Activated CD4-positive, alpha-beta memory T cell treated with anti-CD3 and anti-CD28 coated beads, Interleukin-2, amount 10 ng/mL, durations not matched to agents 7 days and 5 days (primary cell): ENCODE measurements at regions not wholly inside any gene's neighbourhood (a gene's known extent, or its start where the extent isn't known, plus 50 kb on each side); places are given as distances from the start of the nearest gene placed in this dataset.
"Not testable (repeated sequence)": the region's sequence is repeated elsewhere in the genome, so short reads cannot be mapped to it uniquely, and the experiment has no call there.

Experiments
- CTCF ChIA-PET: fragments of 350-600 bp; sonication (Branson Sonifier 250); formaldehyde crosslinking; loops from one replicate; lab custom pipeline; 2021; ENCODE audit warnings: antibody characterized with exemption, inconsistent platforms; lab: Charles Lee
- POLR2A ChIA-PET: fragments of 350-600 bp; sonication (Branson Sonifier 250); formaldehyde crosslinking; loops from one replicate; lab custom pipeline; 2021; ENCODE audit warnings: antibody characterized with exemption; lab: Charles Lee
- DNase-seq: peaks from one replicate; pipeline ENCODE4 v3.0.0-alpha.2; 2020
- H3K27ac Mint-ChIP-seq: one replicate; pipeline ENCODE4 v1.8.0; 2021; ENCODE audit warnings: mild to moderate bottlenecking, mixed read lengths
- H3K27me3 Mint-ChIP-seq: one replicate; pipeline ENCODE4 v1.8.0; 2021; ENCODE audit warnings: mixed read lengths
- H3K36me3 Mint-ChIP-seq: one replicate; pipeline ENCODE4 v1.8.0; 2021; ENCODE audit warnings: low read depth, mixed read lengths
- H3K4me1 Mint-ChIP-seq: one replicate; pipeline ENCODE4 v1.8.0; 2021; ENCODE audit warnings: mixed read lengths
- H3K4me3 Mint-ChIP-seq: one replicate; pipeline ENCODE4 v1.8.0; 2021; ENCODE audit warnings: mild to moderate bottlenecking, mixed read lengths
- H3K9me3 Mint-ChIP-seq: one replicate; pipeline ENCODE4 v1.8.0; 2021; ENCODE audit warnings: mixed read lengths

DNA sequence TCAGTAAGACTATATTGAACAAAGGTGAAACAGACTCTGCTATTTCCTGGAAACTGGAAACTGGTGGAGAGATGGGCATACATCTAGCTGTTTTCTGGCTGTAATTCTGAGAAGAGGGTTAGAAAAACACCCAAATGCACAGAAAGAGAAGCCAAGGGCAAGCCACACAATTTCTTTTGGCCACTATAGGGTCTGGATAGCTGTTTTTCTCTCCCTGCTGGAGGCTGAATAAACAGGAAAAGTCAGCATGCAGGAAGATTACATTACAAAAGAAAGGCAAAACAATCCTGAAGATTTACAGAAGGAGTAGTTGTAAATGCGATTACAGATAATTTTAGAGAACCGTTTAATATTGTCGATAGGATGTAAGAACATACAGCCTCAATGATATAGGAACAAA is 186.2 kb upstream of the REG3G start:
- H3K4me1 Mint-ChIP-seq, result no peaks in the 10 kb centered on the region
- ChIA-PET POLR2A (no interaction called here), CTCF (no interaction called here)
- peaks cover 15% of the 10 kb centered on the region for H3K9me3 Mint-ChIP-seq
- H3K27ac Mint-ChIP-seq, result no peak overlapping the region
- no peaks in the 10 kb centered on the region for H3K36me3 Mint-ChIP-seq
- H3K4me3 Mint-ChIP-seq, result no peak overlapping the region
- no peaks in the 10 kb centered on the region for H3K27me3 Mint-ChIP-seq
- no peak for DNase-seq

DNA sequence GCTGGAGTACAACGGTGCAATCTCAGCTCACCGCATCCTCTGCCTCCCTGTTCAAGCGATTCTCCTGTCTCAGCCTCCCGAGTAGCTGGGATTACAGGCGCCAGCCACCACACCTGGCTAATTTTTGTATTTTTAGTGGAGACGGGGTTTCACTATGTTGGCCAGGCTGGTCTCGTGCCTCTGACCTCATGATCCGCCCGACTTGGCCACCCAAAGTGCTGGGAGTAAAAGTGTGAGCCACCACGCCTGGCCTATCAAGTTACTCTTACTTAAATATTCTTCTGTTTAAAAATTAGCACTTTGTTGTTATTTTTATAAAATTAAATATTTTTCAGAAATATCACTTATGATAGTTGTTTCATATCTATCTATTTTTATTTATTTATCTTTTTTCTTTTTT is 185.2 kb upstream of the REG3G start:
- H3K27me3 Mint-ChIP-seq, result not testable (repeated sequence)

GRCh38 chr2:78845664-78846185 is 179.8 kb upstream of the REG3G start:
- no peaks in the 10 kb centered on the region for H3K36me3 Mint-ChIP-seq
- H3K4me1 Mint-ChIP-seq, result no peaks in the 10 kb centered on the region
- POLR2A ChIA-PET, result no interaction called here
- H3K4me3 Mint-ChIP-seq, result no peak overlapping the region
- no peak for DNase-seq
- peaks cover 8% of the 10 kb centered on the region for H3K9me3 Mint-ChIP-seq
- CTCF ChIA-PET, result no interaction called here
- no peaks in the 10 kb centered on the region for H3K27me3 Mint-ChIP-seq
- H3K27ac Mint-ChIP-seq, result no peak overlapping the region

More for the DNA sequence above, 185.2 kb upstream of the REG3G start:
- H3K4me1 Mint-ChIP-seq, DNase-seq, POLR2A ChIA-PET, H3K27ac Mint-ChIP-seq, H3K36me3 Mint-ChIP-seq, CTCF ChIA-PET, H3K4me3 Mint-ChIP-seq: not testable (repeated sequence)
- peaks cover 15% of the 10 kb centered on the region for H3K9me3 Mint-ChIP-seq

DNA sequence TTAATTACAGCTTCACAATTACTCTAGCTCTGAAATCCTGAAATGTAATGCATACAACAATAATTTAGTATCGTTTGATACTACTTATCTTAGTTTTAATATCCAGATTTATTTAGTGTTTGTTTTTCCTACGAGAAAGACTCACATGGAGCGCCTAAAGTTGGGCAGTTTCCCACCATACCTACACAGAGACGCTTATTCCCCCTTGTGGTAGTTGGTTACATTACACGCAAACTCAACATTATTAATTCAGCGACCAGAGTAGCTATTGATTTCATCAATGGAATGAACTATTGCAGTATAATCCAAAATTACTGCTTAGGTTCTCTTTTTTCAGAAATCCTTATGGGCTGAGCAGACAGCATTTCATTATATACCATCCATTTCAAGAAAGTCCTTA is 164.0 kb upstream of the REG3G start:
- Mint-ChIP-seq H3K27ac (no peak overlapping the region), H3K4me3 (no peak overlapping the region), H3K36me3 (no peaks in the 10 kb centered on the region), H3K9me3 (peaks cover 9% of the 10 kb centered on the region), H3K4me1 (no peaks in the 10 kb centered on the region), H3K27me3 (no peaks in the 10 kb centered on the region)
- no peak for DNase-seq
- CTCF ChIA-PET, result no interaction called here
- POLR2A ChIA-PET, result no interaction called here

GRCh38 chr2:78864205-78864604 is 161.3 kb upstream of the REG3G start:
- CTCF ChIA-PET, result no interaction called here
- H3K4me1 Mint-ChIP-seq, result no peaks in the 10 kb centered on the region
- no peak for DNase-seq
- H3K36me3 Mint-ChIP-seq, result no peaks in the 10 kb centered on the region
- no peak overlapping the region for H3K4me3 Mint-ChIP-seq
- H3K27ac Mint-ChIP-seq, result no peak overlapping the region
- peaks cover 9% of the 10 kb centered on the region for H3K9me3 Mint-ChIP-seq
- H3K27me3 Mint-ChIP-seq, result no peaks in the 10 kb centered on the region
- POLR2A ChIA-PET, result no interaction called here

DNA sequence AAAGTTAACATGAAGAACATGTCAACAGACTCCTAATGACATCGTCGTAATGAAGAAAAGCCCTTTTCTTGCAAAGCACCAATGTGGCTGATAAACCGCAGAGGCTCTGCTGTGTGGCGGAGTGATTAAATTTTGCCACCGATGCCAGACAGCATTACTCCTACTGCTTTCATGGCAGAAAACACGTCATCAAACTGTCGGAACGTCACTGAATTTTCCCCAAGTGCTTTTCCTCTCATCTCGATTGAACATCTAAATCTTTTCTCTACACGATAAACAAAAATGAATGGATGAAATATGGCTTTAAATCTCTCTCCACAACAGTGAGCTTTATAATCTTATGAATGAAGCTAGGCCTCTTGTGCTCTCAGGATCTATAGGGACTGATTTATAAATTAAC is 159.8 kb upstream of the REG3G start:
- Mint-ChIP-seq H3K4me1 (no peaks in the 10 kb centered on the region), H3K36me3 (no peaks in the 10 kb centered on the region), H3K27me3 (no peaks in the 10 kb centered on the region), H3K4me3 (no peak overlapping the region), H3K9me3 (peaks cover 9% of the 10 kb centered on the region), H3K27ac (no peak overlapping the region)
- no peak for DNase-seq
- CTCF ChIA-PET, result no interaction called here
- POLR2A ChIA-PET, result no interaction called here

- no peak for DNase-seq
- CTCF ChIA-PET, result no interaction called here
- Mint-ChIP-seq H3K27ac (no peak overlapping the region), H3K4me3 (no peak overlapping the region), H3K27me3 (no peaks in the 10 kb centered on the region), H3K36me3 (no peaks in the 10 kb centered on the region), H3K4me1 (no peaks in the 10 kb centered on the region), H3K9me3 (no peaks in the 10 kb centered on the region)
- POLR2A ChIA-PET, result no interaction called here
Measured at GRCh38 chr2:78870343-78870967, 155.0 kb upstream of the REG3G start.

GRCh38 chr2:78873526-78873925 is 152.0 kb upstream of the REG3G start:
- POLR2A ChIA-PET, result no interaction called here
- no peak overlapping the region for H3K4me3 Mint-ChIP-seq
- DNase-seq, result no peak
- H3K36me3 Mint-ChIP-seq, result no peaks in the 10 kb centered on the region
- H3K4me1 Mint-ChIP-seq, result no peaks in the 10 kb centered on the region
- no peak overlapping the region for H3K27ac Mint-ChIP-seq
- H3K27me3 Mint-ChIP-seq, result no peaks in the 10 kb centered on the region
- H3K9me3 Mint-ChIP-seq, result peaks cover 3% of the 10 kb centered on the region
- CTCF ChIA-PET, result no interaction called here

DNA sequence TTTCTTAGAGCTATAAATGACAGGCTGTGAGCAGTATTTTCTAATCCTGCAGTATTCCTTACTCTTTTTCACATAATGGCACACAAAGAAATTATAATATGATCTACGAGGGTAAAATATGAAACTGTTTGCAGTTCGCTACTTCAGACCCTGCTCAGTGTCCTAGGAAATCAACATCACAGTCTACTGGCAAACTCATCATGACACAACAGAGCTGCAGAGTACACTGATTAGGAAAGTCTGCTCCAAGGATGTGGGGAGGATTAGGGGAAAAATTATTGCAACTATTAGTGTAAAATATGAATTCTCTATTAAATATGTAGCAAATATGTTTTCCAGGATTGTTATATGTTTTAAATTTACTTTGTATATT is 149.2 kb upstream of the REG3G start:
- H3K36me3 Mint-ChIP-seq, result no peaks in the 10 kb centered on the region
- no peak overlapping the region for H3K27ac Mint-ChIP-seq
- H3K4me1 Mint-ChIP-seq, result no peaks in the 10 kb centered on the region
- peaks cover 3% of the 10 kb centered on the region for H3K9me3 Mint-ChIP-seq
- POLR2A ChIA-PET, result no interaction called here
- CTCF ChIA-PET, result no interaction called here
- H3K27me3 Mint-ChIP-seq, result no peaks in the 10 kb centered on the region
- no peak for DNase-seq
- no peak overlapping the region for H3K4me3 Mint-ChIP-seq

DNA sequence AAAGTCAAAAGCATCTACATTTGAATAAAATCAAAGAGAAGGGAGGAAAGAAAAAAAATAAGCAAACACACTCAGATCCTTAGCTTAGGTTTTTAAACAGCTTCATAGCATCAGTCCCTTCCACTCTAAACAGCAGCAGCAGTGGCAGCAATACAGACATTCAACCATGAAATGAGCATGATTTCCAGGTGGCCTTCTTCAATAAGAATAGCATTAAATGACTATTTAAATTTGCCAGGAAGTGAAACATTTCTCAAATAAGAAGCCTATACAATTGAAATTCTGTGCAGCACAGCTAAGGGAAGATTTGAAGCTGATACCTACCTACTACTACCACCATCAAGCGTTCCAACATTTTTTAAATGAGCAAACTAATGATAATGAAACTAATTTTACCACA is 138.1 kb upstream of the REG3G start:
- Mint-ChIP-seq H3K9me3 (peaks cover 13% of the 10 kb centered on the region), H3K27me3 (no peaks in the 10 kb centered on the region), H3K36me3 (no peaks in the 10 kb centered on the region), H3K4me3 (no peak overlapping the region), H3K4me1 (no peaks in the 10 kb centered on the region), H3K27ac (no peak overlapping the region)
- no peak for DNase-seq
- ChIA-PET POLR2A (no interaction called here), CTCF (no interaction called here)

GRCh38 chr2:78890935-78891334 is 134.6 kb upstream of the REG3G start:
- CTCF ChIA-PET, result no interaction called here
- DNase-seq, result no peak
- H3K9me3 Mint-ChIP-seq, result peaks cover 10% of the 10 kb centered on the region
- H3K4me3 Mint-ChIP-seq, result no peak overlapping the region
- no peak overlapping the region for H3K27ac Mint-ChIP-seq
- H3K4me1 Mint-ChIP-seq, result no peaks in the 10 kb centered on the region
- no peaks in the 10 kb centered on the region for H3K27me3 Mint-ChIP-seq
- POLR2A ChIA-PET, result no interaction called here
- no peaks in the 10 kb centered on the region for H3K36me3 Mint-ChIP-seq

- CTCF ChIA-PET, result no interaction called here
- Mint-ChIP-seq H3K4me3 (no peak overlapping the region), H3K9me3 (peaks cover 12% of the 10 kb centered on the region), H3K4me1 (no peaks in the 10 kb centered on the region), H3K27ac (no peak overlapping the region), H3K36me3 (no peaks in the 10 kb centered on the region), H3K27me3 (no peaks in the 10 kb centered on the region)
- POLR2A ChIA-PET, result no interaction called here
- DNase-seq, result no peak
Measured at GRCh38 chr2:78892295-78892694, 133.2 kb upstream of the REG3G start.

DNA sequence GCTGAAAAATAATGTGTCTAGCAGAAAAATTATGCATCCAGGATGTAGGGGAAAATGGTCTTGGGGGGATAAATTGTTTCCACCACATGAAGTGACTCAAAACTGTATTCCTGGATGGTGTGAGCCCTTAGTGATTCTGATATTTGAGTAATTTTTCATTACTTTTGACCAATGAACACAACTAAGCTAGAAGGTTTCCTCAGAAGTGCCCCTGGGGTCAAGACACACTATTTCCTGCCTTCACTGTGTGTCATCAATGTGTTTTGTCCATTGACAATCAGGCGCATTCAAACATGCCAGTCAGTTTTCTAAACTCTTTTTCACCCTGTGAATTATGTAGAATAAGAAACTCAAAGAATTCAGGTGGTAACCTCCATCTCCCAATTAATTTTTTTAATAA is 130.5 kb upstream of the REG3G start:
- no peaks in the 10 kb centered on the region for H3K36me3 Mint-ChIP-seq
- H3K27me3 Mint-ChIP-seq, result no peaks in the 10 kb centered on the region
- ChIA-PET POLR2A (no interaction called here), CTCF (no interaction called here)
- no peak overlapping the region for H3K27ac Mint-ChIP-seq
- DNase-seq, result no peak
- H3K4me1 Mint-ChIP-seq, result no peaks in the 10 kb centered on the region
- no peak overlapping the region for H3K4me3 Mint-ChIP-seq
- peaks cover 13% of the 10 kb centered on the region for H3K9me3 Mint-ChIP-seq

- CTCF ChIA-PET, result no interaction called here
- H3K4me1 Mint-ChIP-seq, result no peaks in the 10 kb centered on the region
Measured at GRCh38 chr2:78896536-78896935, 129.0 kb upstream of the REG3G start.

More at GRCh38 chr2:78896536-78896935, 129.0 kb upstream of the REG3G start:
- POLR2A ChIA-PET, result no interaction called here
- no peak for DNase-seq
- no peaks in the 10 kb centered on the region for H3K36me3 Mint-ChIP-seq
- no peak overlapping the region for H3K27ac Mint-ChIP-seq
- H3K9me3 Mint-ChIP-seq, result peaks cover 15% of the 10 kb centered on the region
- no peak overlapping the region for H3K4me3 Mint-ChIP-seq
- no peaks in the 10 kb centered on the region for H3K27me3 Mint-ChIP-seq
